ENCODE measurements at regions not wholly inside any gene's neighbourhood (a gene's known extent, or its start where the extent isn't known, plus 50 kb on each side); places are given as distances from the start of the nearest gene placed in this dataset.

GRCh38 chr5:9699681-9700080, 69.5 kb upstream of the TAS2R1 start:
- TF ChIP-seq CTCF (IDR thresholded peaks at IDR 0.05; ENCODE audit: low read depth, low read length) = no peak
- peak in 1 of 2 donors; percentile 64 for DNase-seq (ENCODE audit: low read depth in 2 of 2)
- no peak overlapping the region for H3K4me3 ChIP-seq (replicated peaks in 1 of 2; ENCODE audit: low read depth in 2 of 2, low read length in 2 of 2)

GRCh38 chr5:9698841-9699240, 68.7 kb upstream of the TAS2R1 start:
- no peak overlapping the region for H3K4me3 ChIP-seq (replicated peaks in 1 of 2; ENCODE audit: low read depth in 2 of 2, low read length in 2 of 2)
- no peak for TF ChIP-seq CTCF (IDR thresholded peaks at IDR 0.05; ENCODE audit: low read depth, low read length)
- no peak for DNase-seq (ENCODE audit: low read depth in 2 of 2)

- no peak overlapping the region for H3K4me3 ChIP-seq (replicated peaks in 1 of 2; ENCODE audit: low read depth in 2 of 2, low read length in 2 of 2)
- no peak for TF ChIP-seq CTCF (IDR thresholded peaks at IDR 0.05; ENCODE audit: low read depth, low read length)
- peak in 1 of 2 donors; percentile 27 for DNase-seq (ENCODE audit: low read depth in 2 of 2)
These were observed 68.1 kb upstream of the TAS2R1 start for GRCh38 chr5:9698125-9698826.

DNA sequence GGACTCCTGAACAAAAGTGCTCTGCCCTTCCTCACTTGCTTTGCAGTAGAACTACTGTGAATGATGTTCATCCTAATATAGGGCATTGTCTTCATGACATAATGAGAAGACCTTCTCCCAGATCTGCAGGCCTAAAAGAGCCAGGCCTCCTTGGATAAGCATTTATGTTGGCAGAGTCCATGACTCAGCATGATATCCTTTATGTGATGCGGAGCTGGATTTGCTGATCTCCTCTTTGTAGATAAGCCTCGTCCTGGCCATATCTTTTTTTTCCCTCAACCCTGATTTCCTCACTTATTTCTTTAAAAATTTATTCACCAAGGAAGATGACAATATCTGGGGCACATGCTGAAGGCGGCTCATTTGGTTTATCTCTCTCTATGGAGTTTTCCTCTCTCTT, 62.4 kb upstream of the TAS2R1 start:
- no peak for DNase-seq (ENCODE audit: low read depth in 2 of 2)
- TF ChIP-seq CTCF (IDR thresholded peaks at IDR 0.05; ENCODE audit: low read depth, low read length) = no peak
- H3K4me3 ChIP-seq (replicated peaks in 1 of 2; ENCODE audit: low read depth in 2 of 2, low read length in 2 of 2) = no peak overlapping the region

DNA sequence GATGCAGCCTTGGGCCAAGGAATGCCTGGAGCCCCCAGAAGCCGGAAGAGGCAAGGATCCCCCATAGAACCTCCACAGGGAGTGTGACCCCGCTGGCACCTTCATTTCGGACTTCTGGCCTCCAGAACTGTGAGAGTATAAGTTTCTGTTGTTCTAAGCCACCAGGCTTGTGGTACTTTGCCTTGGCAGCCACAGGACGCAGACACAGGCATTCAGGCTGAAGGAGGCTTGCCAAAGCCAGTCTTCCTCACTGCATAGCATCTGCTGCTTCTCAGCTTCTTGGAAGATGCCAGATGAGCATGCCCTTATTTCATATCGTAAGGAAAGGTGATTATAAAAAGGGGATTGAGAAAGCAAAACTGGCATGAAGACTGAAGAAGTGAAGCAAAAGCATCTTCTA, 61.1 kb upstream of the TAS2R1 start:
- H3K4me3 ChIP-seq (replicated peaks in 1 of 2; ENCODE audit: low read depth in 2 of 2, low read length in 2 of 2) = no peak overlapping the region
- DNase-seq (ENCODE audit: low read depth in 2 of 2) = no peak
- TF ChIP-seq CTCF (IDR thresholded peaks at IDR 0.05; ENCODE audit: low read depth, low read length) = no peak

- DNase-seq (ENCODE audit: low read depth in 2 of 2) = no peak
- no peak for TF ChIP-seq CTCF (IDR thresholded peaks at IDR 0.05; ENCODE audit: low read depth, low read length)
- H3K4me3 ChIP-seq (replicated peaks in 1 of 2; ENCODE audit: low read depth in 2 of 2, low read length in 2 of 2) = no peak overlapping the region
These were observed 60.6 kb upstream of the TAS2R1 start for GRCh38 chr5:9690751-9691150.

DNA sequence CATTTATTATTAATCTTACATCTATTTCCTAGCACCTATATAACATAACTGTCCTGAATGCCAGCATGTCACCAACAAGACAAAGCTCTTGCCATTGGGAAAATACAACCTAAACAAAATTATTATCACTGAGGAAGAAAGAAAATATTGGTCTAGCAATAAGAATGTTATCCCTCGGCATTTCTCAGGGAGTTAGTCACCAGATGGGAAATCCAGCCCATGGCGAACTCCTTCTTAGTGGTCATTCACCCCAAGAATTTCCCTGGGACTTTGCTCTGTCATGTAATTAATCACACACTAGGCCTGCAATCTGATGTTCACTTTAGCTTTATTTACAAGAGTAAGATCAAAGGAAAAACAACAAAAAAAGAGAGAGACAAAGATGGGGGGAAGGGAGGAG, 56.1 kb upstream of the TAS2R1 start:
- DNase-seq (ENCODE audit: low read depth in 2 of 2) = peak; percentile 39 to 88
- TF ChIP-seq CTCF (IDR thresholded peaks at IDR 0.05; ENCODE audit: low read depth, low read length) = no peak
- no peak overlapping the region for H3K4me3 ChIP-seq (replicated peaks in 1 of 2; ENCODE audit: low read depth in 2 of 2, low read length in 2 of 2)

Data from cardiac fibroblast (primary cell).